H9 (cell line): ENCODE measurements at regions not wholly inside any gene's neighbourhood (a gene's known extent, or its start where the extent isn't known, plus 50 kb on each side); places are given as distances from the start of the nearest gene placed in this dataset.

Experiments used
- DNase-seq: peaks from one replicate; pipeline ENCODE4 v3.0.0-alpha.2; 2017
- H2AFZ ChIP-seq: one replicate; pipeline ENCODE4 v1.6.1; 2013; ENCODE audit warnings: mild to moderate bottlenecking, low read length, control low read depth, moderate library complexity
- H2AK5ac ChIP-seq: 2 replicates; pipeline ENCODE4 v1.6.1; 2013; ENCODE audit warnings: low read length, control low read depth, mixed read lengths; ENCODE audit not compliant: insufficient read length
- H2BK120ac ChIP-seq: one replicate; pipeline ENCODE4 v1.6.1; 2013; ENCODE audit warnings: low read depth, mild to moderate bottlenecking, low read length, control low read depth, inconsistent platforms; ENCODE audit not compliant: poor library complexity, severe bottlenecking
- H2BK12ac ChIP-seq: 2 replicates; pipeline ENCODE4 v1.6.1; 2013; ENCODE audit warnings: low read length, control low read depth, mixed read lengths, low read depth; ENCODE audit not compliant: insufficient read length
- H2BK15ac ChIP-seq: 2 replicates; pipeline ENCODE4 v1.6.1; 2013; ENCODE audit warnings: low read depth, low read length, control low read depth
- H2BK20ac ChIP-seq: one replicate; pipeline ENCODE4 v1.6.1; 2013; ENCODE audit warnings: low read depth, mild to moderate bottlenecking, low read length, control low read depth, inconsistent platforms; ENCODE audit not compliant: poor library complexity, severe bottlenecking
- H2BK5ac ChIP-seq: 2 replicates; pipeline ENCODE4 v1.6.1; 2013; ENCODE audit warnings: low read length, control low read depth, mixed read lengths; ENCODE audit not compliant: insufficient read length
- H3K14ac ChIP-seq: 2 replicates; pipeline ENCODE4 v1.6.1; 2013; ENCODE audit warnings: low read length, control low read depth; ENCODE audit not compliant: insufficient read depth
- H3K18ac ChIP-seq: 2 replicates; pipeline ENCODE4 v1.6.1; 2013; ENCODE audit warnings: low read depth, mild to moderate bottlenecking, mixed read lengths, low read length, control low read depth; ENCODE audit not compliant: insufficient read length
- H3K23ac ChIP-seq: 2 replicates; pipeline ENCODE4 v1.6.1; 2013; ENCODE audit warnings: low read length, control low read depth, mixed read lengths, low read depth; ENCODE audit not compliant: insufficient read length
- H3K23me2 ChIP-seq: 2 replicates; pipeline ENCODE4 v1.6.1; 2013; ENCODE audit warnings: low read depth, mild to moderate bottlenecking, mixed read lengths, low read length, control low read depth; ENCODE audit not compliant: insufficient read length, poor library complexity, severe bottlenecking
- H3K27ac ChIP-seq: 2 replicates; pipeline ENCODE4 v1.5.1; 2013; ENCODE audit warnings: low read length, control low read depth, mixed read lengths, low read depth; ENCODE audit not compliant: insufficient read length
- H3K27me3 ChIP-seq: 2 replicates; pipeline ENCODE4 v1.6.1; 2013; ENCODE audit warnings: low read length, control low read depth, inconsistent platforms; ENCODE audit not compliant: insufficient read depth
- H3K4ac ChIP-seq: 2 replicates; pipeline ENCODE4 v1.6.1; 2013; ENCODE audit warnings: low read depth, mild to moderate bottlenecking, control low read depth, inconsistent platforms, low read length, moderate library complexity
- H3K4me1 ChIP-seq: 2 replicates; pipeline ENCODE4 v1.6.1; 2013; ENCODE audit warnings: low read length, control low read depth, inconsistent platforms; ENCODE audit not compliant: insufficient read depth
- H3K4me2 ChIP-seq: 2 replicates; pipeline ENCODE4 v1.6.1; 2013; ENCODE audit warnings: low read length, control low read depth, mixed read lengths; ENCODE audit not compliant: insufficient read length, insufficient read depth
- H3K56ac ChIP-seq: 2 replicates; pipeline ENCODE4 v1.6.1; 2013; ENCODE audit warnings: low read depth, mild to moderate bottlenecking, mixed read lengths, low read length, control low read depth; ENCODE audit not compliant: insufficient read length
- H3K79me1 ChIP-seq: 2 replicates; pipeline ENCODE4 v1.6.1; 2013; ENCODE audit warnings: low read depth, mild to moderate bottlenecking, moderate library complexity, low read length, control low read depth, inconsistent platforms; ENCODE audit not compliant: insufficient read depth, poor library complexity, severe bottlenecking
- H3K79me2 ChIP-seq: 2 replicates; pipeline ENCODE4 v1.6.1; 2013; ENCODE audit warnings: low read length, control low read depth, inconsistent platforms; ENCODE audit not compliant: insufficient read depth
- H3K9ac ChIP-seq: 2 replicates; pipeline ENCODE4 v1.6.1; 2013; ENCODE audit warnings: low read length, control low read depth, mixed read lengths; ENCODE audit not compliant: insufficient read length; ENCODE audit errors: extremely low read depth
- H3K9me3 ChIP-seq: one replicate; pipeline ENCODE4 v1.6.1; 2013; ENCODE audit warnings: low read depth, low read length, inconsistent platforms; ENCODE audit not compliant: control insufficient read depth
- H3T11ph ChIP-seq: one replicate; pipeline ENCODE4 v1.6.1; 2013; ENCODE audit warnings: mild to moderate bottlenecking, low read length, control low read depth, inconsistent platforms
- H4K20me1 ChIP-seq: one replicate; pipeline ENCODE4 v1.6.1; 2013; ENCODE audit not compliant: control insufficient read depth, insufficient read length, insufficient read depth
- H4K5ac ChIP-seq: 2 replicates; pipeline ENCODE4 v1.6.1; 2013; ENCODE audit warnings: low read depth, mild to moderate bottlenecking, mixed read lengths, low read length, control low read depth; ENCODE audit not compliant: insufficient read length
- H4K8ac ChIP-seq: replicated peaks from 2 replicates; pipeline ENCODE4 v1.6.1; 2013; ENCODE audit warnings: low read length, control low read depth, mixed read lengths, low read depth; ENCODE audit not compliant: insufficient read length
- H4K91ac ChIP-seq: 2 replicates; pipeline ENCODE4 v1.6.1; 2013; ENCODE audit warnings: low read depth, mild to moderate bottlenecking, moderate library complexity, mixed read lengths, low read length, control low read depth; ENCODE audit not compliant: insufficient read length
- H3K27ac Mint-ChIP-seq, 3 experiments: 2 replicates in 2 of 3; 3 replicates in 1 of 3; pipeline ENCODE4 v1.8.0; 2020 to 2021; ENCODE audit warnings: mixed read lengths in 3 of 3, mild to moderate bottlenecking in 1 of 3, moderate library complexity in 1 of 3
- H3K27me3 Mint-ChIP-seq: 2 replicates; pipeline ENCODE4 v1.8.0; 2021; ENCODE audit warnings: low read depth, mild to moderate bottlenecking, moderate library complexity, mixed read lengths
- H3K36me3 Mint-ChIP-seq, 3 experiments: 2 replicates in 2 of 3; 3 replicates in 1 of 3; pipeline ENCODE4 v1.8.0; 2020 to 2021; ENCODE audit warnings: low read depth in 3 of 3, mixed read lengths in 3 of 3; ENCODE audit not compliant: insufficient read depth in 1 of 3
- H3K4me1 Mint-ChIP-seq, 2 experiments: 2 replicates each; pipeline ENCODE4 v1.8.0; 2020; ENCODE audit warnings: mixed read lengths in 2 of 2
- H3K4me3 Mint-ChIP-seq, 2 experiments: 2 replicates in 1 of 2; 3 replicates in 1 of 2; pipeline ENCODE4 v1.8.0; 2020 to 2021; ENCODE audit warnings: mild to moderate bottlenecking in 2 of 2, mixed read lengths in 2 of 2, moderate library complexity in 1 of 2
- H3K9me3 Mint-ChIP-seq, 2 experiments: 2 replicates in 1 of 2; 3 replicates in 1 of 2; pipeline ENCODE4 v1.8.0; 2020; ENCODE audit warnings: mild to moderate bottlenecking in 2 of 2, mixed read lengths in 2 of 2, moderate library complexity in 1 of 2
- WGBS: extraction: QIAGEN DNeasy Blood & Tissue Kit; methylation state at CpG from one replicate; pipeline ENCODE4 v1.1.7; 2013; ENCODE audit warnings: missing lambda C conversion rate, low lambda C conversion rate, mixed read lengths; ENCODE audit not compliant: insufficient read length; ENCODE audit errors: extremely low coverage; 5-methylcytosine and 5-hydroxymethylcytosine counted together
- TF ChIP-seq, protein P1 (sequence below): fragments of 200-600 bp; sonication (generic); conservative IDR thresholded peaks from 3 replicates; pipeline ENCODE4 v1.8.0; 2021; ENCODE audit warnings: antibody characterized with exemption, mild to moderate bottlenecking

DNA sequence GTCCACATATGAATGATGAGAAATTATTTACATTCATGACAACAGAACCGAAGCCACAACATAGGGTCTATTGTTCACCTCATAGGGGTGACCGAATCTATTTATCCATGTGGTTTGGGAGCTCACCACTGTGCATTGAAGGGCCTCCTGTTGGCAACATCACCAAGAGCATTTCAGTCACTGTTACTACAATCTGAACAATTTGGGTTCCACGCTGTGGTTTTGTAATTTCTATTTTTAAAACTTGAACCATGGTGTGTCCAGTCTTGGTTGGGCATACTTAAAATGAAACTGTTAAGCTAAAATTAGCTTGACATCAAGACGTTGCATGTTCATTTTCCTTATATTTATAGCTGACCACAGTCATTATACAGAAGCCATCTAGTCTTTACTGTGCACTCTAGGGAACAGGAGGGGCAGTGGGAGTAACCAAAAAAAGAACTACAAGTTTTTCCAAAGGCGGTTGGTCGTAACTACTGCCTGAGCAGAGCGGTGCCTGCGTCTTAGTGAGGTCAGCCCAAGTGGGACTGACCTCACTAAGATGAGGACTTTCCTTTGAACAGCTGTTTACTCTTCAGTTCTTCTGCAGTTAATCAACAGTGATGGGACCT lies 192.1 kb downstream of the SPRY1 start:
- no peaks in the 10 kb centered on the region for H3K23me2 ChIP-seq
- no peak overlapping the region for H2AFZ ChIP-seq
- no peak overlapping the region for H3K4me3 Mint-ChIP-seq
- H3K4me2 ChIP-seq: no peak overlapping the region
- H3K4me1 ChIP-seq: no peaks in the 10 kb centered on the region
- H3K4me1 Mint-ChIP-seq: peaks cover 19 to 29% of the 10 kb centered on the region in 2 experiments
- H2BK5ac ChIP-seq: no peak overlapping the region
- WGBS: no CpG with 5 or more reads among the region's 8 CpGs
- no peaks in the 10 kb centered on the region for H3K9me3 ChIP-seq
- no peak overlapping the region for H3T11ph ChIP-seq
- H3K23ac ChIP-seq: no peak overlapping the region
- no peak overlapping the region for H3K4ac ChIP-seq
- no peak overlapping the region for H3K27ac Mint-ChIP-seq
- H3K79me2 ChIP-seq: no peaks in the 10 kb centered on the region
- no peak overlapping the region for H3K9ac ChIP-seq
- no peak overlapping the region for H3K56ac ChIP-seq
- H2AK5ac ChIP-seq: no peak overlapping the region
- no peak overlapping the region for H3K27ac ChIP-seq
- no peaks in the 10 kb centered on the region; a peak in 1 of 7 replicates for H3K36me3 Mint-ChIP-seq
- no peak overlapping the region for H2BK12ac ChIP-seq
- no peaks in the 10 kb centered on the region for H3K79me1 ChIP-seq
- TF ChIP-seq, protein P1, sequence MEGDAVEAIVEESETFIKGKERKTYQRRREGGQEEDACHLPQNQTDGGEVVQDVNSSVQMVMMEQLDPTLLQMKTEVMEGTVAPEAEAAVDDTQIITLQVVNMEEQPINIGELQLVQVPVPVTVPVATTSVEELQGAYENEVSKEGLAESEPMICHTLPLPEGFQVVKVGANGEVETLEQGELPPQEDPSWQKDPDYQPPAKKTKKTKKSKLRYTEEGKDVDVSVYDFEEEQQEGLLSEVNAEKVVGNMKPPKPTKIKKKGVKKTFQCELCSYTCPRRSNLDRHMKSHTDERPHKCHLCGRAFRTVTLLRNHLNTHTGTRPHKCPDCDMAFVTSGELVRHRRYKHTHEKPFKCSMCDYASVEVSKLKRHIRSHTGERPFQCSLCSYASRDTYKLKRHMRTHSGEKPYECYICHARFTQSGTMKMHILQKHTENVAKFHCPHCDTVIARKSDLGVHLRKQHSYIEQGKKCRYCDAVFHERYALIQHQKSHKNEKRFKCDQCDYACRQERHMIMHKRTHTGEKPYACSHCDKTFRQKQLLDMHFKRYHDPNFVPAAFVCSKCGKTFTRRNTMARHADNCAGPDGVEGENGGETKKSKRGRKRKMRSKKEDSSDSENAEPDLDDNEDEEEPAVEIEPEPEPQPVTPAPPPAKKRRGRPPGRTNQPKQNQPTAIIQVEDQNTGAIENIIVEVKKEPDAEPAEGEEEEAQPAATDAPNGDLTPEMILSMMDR: no peak
- no peak overlapping the region for H2BK120ac ChIP-seq
- no peak overlapping the region for H4K91ac ChIP-seq
- no peaks in the 10 kb centered on the region for H3K27me3 ChIP-seq
- no peaks in the 10 kb centered on the region for H3K27me3 Mint-ChIP-seq
- H4K8ac ChIP-seq: no peak overlapping the region
- H2BK20ac ChIP-seq: no peak overlapping the region
- H3K9me3 Mint-ChIP-seq: no peaks in the 10 kb centered on the region
- no peak overlapping the region for H2BK15ac ChIP-seq
- H3K18ac ChIP-seq: no peak overlapping the region
- no peak overlapping the region for H3K14ac ChIP-seq
- no peaks in the 10 kb centered on the region for H4K20me1 ChIP-seq
- no peak for DNase-seq
- no peak overlapping the region for H4K5ac ChIP-seq
